ENCODE measurements at regions not wholly inside any gene's neighbourhood (a gene's known extent, or its start where the extent isn't known, plus 50 kb on each side); places are given as distances from the start of the nearest gene placed in this dataset.
A peak's percentile ranks its signal among the peaks of the same experiment; 100 is the strongest.

- H3K4me1 Mint-ChIP-seq, result peaks cover 5 to 13% of the 10 kb centered on the region in 2 donors
- WGBS (ENCODE audit: insufficient coverage), result 0% methylated on average over 1 of the region's 2 CpGs
- no peak for DNase-seq
- H3K9me3 ChIP-seq (ENCODE audit: control insufficient read depth, insufficient read depth, low read length), result no peaks in the 10 kb centered on the region
- no peak overlapping the region for H3K4me3 Mint-ChIP-seq
- intact Hi-C loops (cut with micrococcal nuclease), result no loop called here
- H3K27me3 ChIP-seq (ENCODE audit: control insufficient read depth, insufficient read depth, low read length), result no peaks in the 10 kb centered on the region
- H3K27me3 Mint-ChIP-seq (ENCODE audit: low read depth in 2 of 2), result peaks cover under 1 to 6% of the 10 kb centered on the region in 2 donors
- ATAC-seq, result no peak
- H3K27ac Mint-ChIP-seq, result no peak overlapping the region
- H3K4me1 ChIP-seq (ENCODE audit: control insufficient read depth, insufficient read depth, low read length), result no peaks in the 10 kb centered on the region
- H3K36me3 ChIP-seq (ENCODE audit: control insufficient read depth, insufficient read depth, low read length), result no peaks in the 10 kb centered on the region
- no peak for TF ChIP-seq CTCF (IDR thresholded peaks at IDR 0.05)
- H3K9me3 Mint-ChIP-seq, result peaks cover 0 to 2% of the 10 kb centered on the region in 2 donors
- H3K36me3 Mint-ChIP-seq, result no peaks in the 10 kb centered on the region
- no peak overlapping the region for H3K27ac ChIP-seq (ENCODE audit: low read length)
- no peak overlapping the region for H3K4me3 ChIP-seq (ENCODE audit: low read length)
Observed at GRCh38 chr16:87196661-87197060, 120.5 kb downstream of the C16orf95 start.

- no peak overlapping the region for H3K27ac Mint-ChIP-seq
- H3K27me3 ChIP-seq (ENCODE audit: control insufficient read depth, insufficient read depth, low read length), result peaks cover 2% of the 10 kb centered on the region
- H3K4me1 Mint-ChIP-seq, result peaks cover 9 to 18% of the 10 kb centered on the region in 2 donors
- no peak for DNase-seq
- no peak overlapping the region for H3K4me3 Mint-ChIP-seq
- H3K9me3 ChIP-seq (ENCODE audit: control insufficient read depth, insufficient read depth, low read length), result no peaks in the 10 kb centered on the region
- 52% methylated on average over 7 of the region's 8 CpGs for WGBS (ENCODE audit: insufficient coverage)
- peaks cover 9 to 14% of the 10 kb centered on the region in 2 donors for H3K27me3 Mint-ChIP-seq (ENCODE audit: low read depth in 2 of 2)
- TF ChIP-seq CTCF (IDR thresholded peaks at IDR 0.05), result no peak
- H3K9me3 Mint-ChIP-seq, result peaks cover 0 to 2% of the 10 kb centered on the region in 2 donors
- intact Hi-C loops (cut with micrococcal nuclease), result no loop called here
- H3K4me3 ChIP-seq (ENCODE audit: low read length), result no peak overlapping the region
- no peaks in the 10 kb centered on the region for H3K36me3 Mint-ChIP-seq
- no peaks in the 10 kb centered on the region for H3K36me3 ChIP-seq (ENCODE audit: control insufficient read depth, insufficient read depth, low read length)
- H3K4me1 ChIP-seq (ENCODE audit: control insufficient read depth, insufficient read depth, low read length), result peaks cover 4% of the 10 kb centered on the region
- no peak overlapping the region for H3K27ac ChIP-seq (ENCODE audit: low read length)
- peak in 1 of 3 donors; percentile 3 for ATAC-seq
Observed at GRCh38 chr16:87198328-87198832, 118.8 kb downstream of the C16orf95 start.

GRCh38 chr16:87198881-87199280 lies 118.3 kb downstream of the C16orf95 start:
- no peak for DNase-seq
- WGBS (ENCODE audit: insufficient coverage), result 92% methylated on average over 8 of the region's 8 CpGs
- peaks cover 10 to 19% of the 10 kb centered on the region in 2 donors for H3K4me1 Mint-ChIP-seq
- Histone ChIP-seq H3K4me3 (ENCODE audit: low read length) (no peak overlapping the region), H3K9me3 (ENCODE audit: control insufficient read depth, insufficient read depth, low read length) (no peaks in the 10 kb centered on the region), H3K27me3 (ENCODE audit: control insufficient read depth, insufficient read depth, low read length) (peaks cover 2% of the 10 kb centered on the region), H3K4me1 (ENCODE audit: control insufficient read depth, insufficient read depth, low read length) (peaks cover 4% of the 10 kb centered on the region), H3K27ac (ENCODE audit: low read length) (no peak overlapping the region), H3K36me3 (ENCODE audit: control insufficient read depth, insufficient read depth, low read length) (no peaks in the 10 kb centered on the region)
- peaks cover 9 to 15% of the 10 kb centered on the region in 2 donors for H3K27me3 Mint-ChIP-seq (ENCODE audit: low read depth in 2 of 2)
- H3K36me3 Mint-ChIP-seq, result no peaks in the 10 kb centered on the region
- H3K4me3 Mint-ChIP-seq, result no peak overlapping the region
- TF ChIP-seq CTCF (IDR thresholded peaks at IDR 0.05), result no peak
- intact Hi-C loops (cut with micrococcal nuclease), result no loop called here
- peaks cover 0 to 2% of the 10 kb centered on the region in 2 donors for H3K9me3 Mint-ChIP-seq
- H3K27ac Mint-ChIP-seq, result peak overlapping the region; percentile 10 to 24
- no peak for ATAC-seq

- no peak overlapping the region for H3K4me3 Mint-ChIP-seq
- no peak for TF ChIP-seq CTCF (IDR thresholded peaks at IDR 0.05)
- Histone ChIP-seq H3K27me3 (ENCODE audit: control insufficient read depth, insufficient read depth, low read length) (peaks cover 2% of the 10 kb centered on the region), H3K9me3 (ENCODE audit: control insufficient read depth, insufficient read depth, low read length) (no peaks in the 10 kb centered on the region), H3K27ac (ENCODE audit: low read length) (no peak overlapping the region), H3K4me3 (ENCODE audit: low read length) (no peak overlapping the region), H3K4me1 (ENCODE audit: control insufficient read depth, insufficient read depth, low read length) (peaks cover 4% of the 10 kb centered on the region), H3K36me3 (ENCODE audit: control insufficient read depth, insufficient read depth, low read length) (no peaks in the 10 kb centered on the region)
- intact Hi-C loops (cut with micrococcal nuclease), result no loop called here
- ATAC-seq (no peak), DNase-seq (no peak)
- H3K9me3 Mint-ChIP-seq, result peaks cover 0 to 2% of the 10 kb centered on the region in 2 donors
- peaks cover 10 to 19% of the 10 kb centered on the region in 2 donors for H3K4me1 Mint-ChIP-seq
- H3K27ac Mint-ChIP-seq, result peak overlapping the region; percentile 10 to 24
- WGBS (ENCODE audit: insufficient coverage), result 67% methylated on average over 3 of the region's 3 CpGs
- H3K36me3 Mint-ChIP-seq, result no peaks in the 10 kb centered on the region
- peaks cover 9 to 19% of the 10 kb centered on the region in 2 donors for H3K27me3 Mint-ChIP-seq (ENCODE audit: low read depth in 2 of 2)
Observed at GRCh38 chr16:87199379-87199778, 117.8 kb downstream of the C16orf95 start.

Data from natural killer cell (primary cell).